CD14-positive monocyte (primary cell): ENCODE measurements at regions not wholly inside any gene's neighbourhood (a gene's known extent, or its start where the extent isn't known, plus 50 kb on each side); places are given as distances from the start of the nearest gene placed in this dataset.

ENCODE experiments used
- DNase-seq, 3 donors: peaks; one replicate each; pipeline ENCODE4 v3.0.0-alpha.2; 2011 to 2022
- H2AFZ ChIP-seq: 2 replicates; pipeline ENCODE4 v1.6.0; 2012; ENCODE audit warnings: mild to moderate bottlenecking, low read depth, low read length, inconsistent platforms; ENCODE audit not compliant: insufficient read depth, poor library complexity, severe bottlenecking
- H3K27ac ChIP-seq, 2 donors: 1 replicate in 1 of 2; 2 replicates in 1 of 2; pipeline ENCODE4 v1.5.1; 2012 to 2013; ENCODE audit warnings: low read length in 2 of 2, control low read depth in 1 of 2, inconsistent platforms in 1 of 2, low read depth in 1 of 2, mild to moderate bottlenecking in 1 of 2
- H3K27me3 ChIP-seq, 2 donors: one replicate each; pipeline versions ENCODE4 v1.6.0 to v1.6.1; 2011 to 2013; ENCODE audit warnings: low read length in 2 of 2; ENCODE audit not compliant: control insufficient read depth in 2 of 2, insufficient read depth in 2 of 2
- H3K36me3 ChIP-seq, 2 donors: replicated peaks in 1 of 2; 1 replicate in 1 of 2; 2 replicates in 1 of 2; pipeline versions ENCODE4 v1.5.1 to v1.6.1; 2012 to 2013; ENCODE audit warnings: low read length in 2 of 2, control low read depth in 1 of 2, inconsistent platforms in 1 of 2, mild to moderate bottlenecking in 1 of 2; ENCODE audit not compliant: insufficient read depth in 2 of 2, control insufficient read depth in 1 of 2
- H3K4me1 ChIP-seq, 2 donors: 1 replicate in 1 of 2; 2 replicates in 1 of 2; pipeline versions ENCODE4 v1.5.1 to v1.6.1; 2012 to 2013; ENCODE audit warnings: low read length in 2 of 2, control low read depth in 1 of 2, inconsistent platforms in 1 of 2, mild to moderate bottlenecking in 1 of 2, moderate library complexity in 1 of 2; ENCODE audit not compliant: insufficient read depth in 2 of 2, control insufficient read depth in 1 of 2
- H3K4me2 ChIP-seq: replicated peaks from 2 replicates; pipeline ENCODE3; 2012; ENCODE audit warnings: low read length, moderate library complexity, mild to moderate bottlenecking; ENCODE audit not compliant: poor library complexity, severe bottlenecking; ENCODE audit errors: extremely low read depth
- H3K4me3 ChIP-seq, 3 experiments: fragments of 200-600 bp in 1 of 3; sonication (generic) in 1 of 3; replicated peaks in 1 of 3; 1 replicate in 2 of 3; 2 replicates in 1 of 3; pipeline ENCODE4 v1.5.1; 2011 to 2013; ENCODE audit warnings: low read length in 3 of 3, mild to moderate bottlenecking in 3 of 3, control low read depth in 2 of 3, low read depth in 2 of 3, inconsistent platforms in 1 of 3, moderate library complexity in 1 of 3
- H3K79me2 ChIP-seq: 2 replicates; pipeline ENCODE4 v1.6.0; 2012; ENCODE audit warnings: mild to moderate bottlenecking, control low read depth, inconsistent platforms, low read length, moderate library complexity; ENCODE audit not compliant: insufficient read depth
- H3K9ac ChIP-seq: 2 replicates; pipeline ENCODE4 v1.6.0; 2017; ENCODE audit warnings: low read length, mild to moderate bottlenecking; ENCODE audit not compliant: insufficient read depth, poor library complexity, severe bottlenecking
- H3K9me3 ChIP-seq, 2 donors: replicated peaks in 1 of 2; 1 replicate in 1 of 2; 2 replicates in 1 of 2; pipeline versions ENCODE4 v1.5.1 to v1.6.1; 2012 to 2013; ENCODE audit warnings: low read length in 2 of 2, control low read depth in 1 of 2; ENCODE audit not compliant: control insufficient read depth in 1 of 2, insufficient read depth in 1 of 2
- H4K20me1 ChIP-seq: 2 replicates; pipeline ENCODE4 v1.6.0; 2012; ENCODE audit warnings: mild to moderate bottlenecking, low read length, control low read depth, moderate library complexity; ENCODE audit not compliant: insufficient read depth
- H3K27ac Mint-ChIP-seq, 7 donors: one replicate each; pipeline ENCODE4 v1.8.0; 2020; ENCODE audit warnings: mild to moderate bottlenecking in 7 of 7, mixed read lengths in 7 of 7, moderate library complexity in 6 of 7, inconsistent platforms in 2 of 7
- H3K27me3 Mint-ChIP-seq, 3 donors: one replicate each; pipeline ENCODE4 v1.8.0; 2021 to 2022; ENCODE audit warnings: low read depth in 3 of 3, mild to moderate bottlenecking in 3 of 3, mixed read lengths in 3 of 3, moderate library complexity in 3 of 3, inconsistent platforms in 1 of 3
- H3K36me3 Mint-ChIP-seq, 2 donors: one replicate each; pipeline ENCODE4 v1.8.0; 2020; ENCODE audit warnings: mixed read lengths in 2 of 2, inconsistent platforms in 1 of 2, mild to moderate bottlenecking in 1 of 2
- H3K4me1 Mint-ChIP-seq: one replicate; pipeline ENCODE4 v1.8.0; 2020; ENCODE audit warnings: mild to moderate bottlenecking, mixed read lengths
- H3K4me3 Mint-ChIP-seq, 2 donors: one replicate each; pipeline ENCODE4 v1.8.0; 2020; ENCODE audit warnings: mild to moderate bottlenecking in 2 of 2, mixed read lengths in 2 of 2, moderate library complexity in 1 of 2
- H3K9me3 Mint-ChIP-seq, 7 donors: one replicate each; pipeline ENCODE4 v1.8.0; 2020 to 2022; ENCODE audit warnings: mixed read lengths in 7 of 7, mild to moderate bottlenecking in 6 of 7, moderate library complexity in 6 of 7, inconsistent platforms in 2 of 7
- WGBS: methylation state at CpG from one replicate; pipeline ENCODE4 v1.1.5; 2013; ENCODE audit warnings: missing lambda C conversion rate; ENCODE audit not compliant: insufficient coverage; 5-methylcytosine and 5-hydroxymethylcytosine counted together
- intact Hi-C, 2 donors: fragments of 100-400 bp; cut with micrococcal nuclease; formaldehyde crosslinking; loops; one replicate each; pipeline versions ENCODE4 v1.15.0 to v1.15.1; 2023
- TF ChIP-seq, protein P1 (sequence below): fragments of 200-600 bp; IDR thresholded peaks from one replicate; pipeline ENCODE4 v1.8.0; 2022; ENCODE audit warnings: antibody characterized with exemption, mild to moderate bottlenecking

DNA sequence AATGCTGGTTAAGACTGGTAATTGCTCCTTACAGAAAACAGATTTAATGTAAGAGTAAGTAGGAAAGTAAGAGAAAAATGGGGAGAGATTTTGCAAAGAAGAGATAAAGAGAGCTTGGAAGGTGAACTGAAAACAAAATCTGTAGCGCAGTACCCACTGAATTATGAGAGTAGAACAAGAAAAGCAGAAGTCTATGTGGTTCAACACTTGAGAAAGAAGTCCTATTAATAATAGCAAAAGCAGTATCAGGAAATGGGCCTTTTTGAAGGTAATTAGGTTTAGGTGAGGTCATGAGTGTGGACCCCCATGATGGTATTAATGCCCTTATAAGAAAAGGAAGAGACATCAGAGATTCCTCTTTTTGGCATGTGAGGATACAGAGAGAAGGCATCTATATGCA, 460.6 kb downstream of the CETN3 start:
- Histone ChIP-seq H2AFZ (no peak overlapping the region), H3K36me3 (no peaks in the 10 kb centered on the region), H3K27me3 (no peaks in the 10 kb centered on the region), H3K9me3 (no peaks in the 10 kb centered on the region), H3K4me1 (no peaks in the 10 kb centered on the region), H3K79me2 (no peaks in the 10 kb centered on the region), H3K9ac (no peak overlapping the region), H3K4me2 (no peak overlapping the region), H3K27ac (no peak overlapping the region), H4K20me1 (no peaks in the 10 kb centered on the region), H3K4me3 (no peak overlapping the region)
- Mint-ChIP-seq H3K4me3 (no peak overlapping the region), H3K4me1 (no peaks in the 10 kb centered on the region), H3K27me3 (peaks cover 0 to 1% (median 1%) of the 10 kb centered on the region in 3 donors), H3K9me3 (peaks cover 0 to 3% (median 0%) of the 10 kb centered on the region in 7 donors), H3K27ac (no peak overlapping the region), H3K36me3 (no peaks in the 10 kb centered on the region)
- WGBS: no CpG with 5 or more reads among the region's 1 CpG
- DNase-seq: no peak
- TF ChIP-seq, protein P1, sequence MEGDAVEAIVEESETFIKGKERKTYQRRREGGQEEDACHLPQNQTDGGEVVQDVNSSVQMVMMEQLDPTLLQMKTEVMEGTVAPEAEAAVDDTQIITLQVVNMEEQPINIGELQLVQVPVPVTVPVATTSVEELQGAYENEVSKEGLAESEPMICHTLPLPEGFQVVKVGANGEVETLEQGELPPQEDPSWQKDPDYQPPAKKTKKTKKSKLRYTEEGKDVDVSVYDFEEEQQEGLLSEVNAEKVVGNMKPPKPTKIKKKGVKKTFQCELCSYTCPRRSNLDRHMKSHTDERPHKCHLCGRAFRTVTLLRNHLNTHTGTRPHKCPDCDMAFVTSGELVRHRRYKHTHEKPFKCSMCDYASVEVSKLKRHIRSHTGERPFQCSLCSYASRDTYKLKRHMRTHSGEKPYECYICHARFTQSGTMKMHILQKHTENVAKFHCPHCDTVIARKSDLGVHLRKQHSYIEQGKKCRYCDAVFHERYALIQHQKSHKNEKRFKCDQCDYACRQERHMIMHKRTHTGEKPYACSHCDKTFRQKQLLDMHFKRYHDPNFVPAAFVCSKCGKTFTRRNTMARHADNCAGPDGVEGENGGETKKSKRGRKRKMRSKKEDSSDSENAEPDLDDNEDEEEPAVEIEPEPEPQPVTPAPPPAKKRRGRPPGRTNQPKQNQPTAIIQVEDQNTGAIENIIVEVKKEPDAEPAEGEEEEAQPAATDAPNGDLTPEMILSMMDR: no peak
- intact Hi-C loops: no loop called here

DNA sequence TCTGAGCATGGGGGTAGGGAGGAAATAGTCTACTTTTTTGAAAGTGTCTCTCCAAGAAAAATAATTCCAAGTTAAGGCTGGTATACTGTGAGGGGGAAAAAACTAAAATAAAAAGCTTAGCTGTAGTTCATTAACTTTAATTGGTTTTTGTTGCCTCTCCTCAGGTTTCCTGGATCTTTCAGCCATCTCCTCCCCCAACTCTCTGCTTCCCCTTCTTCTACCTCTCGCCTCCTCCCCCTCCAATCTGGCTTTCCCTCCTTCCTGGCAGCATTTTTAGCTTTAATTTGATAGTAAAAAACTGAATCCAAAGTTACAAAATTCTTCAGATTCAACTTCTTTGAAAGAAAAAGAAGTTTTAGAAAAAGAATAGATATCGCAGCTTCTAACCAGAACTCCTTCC, 462.6 kb downstream of the CETN3 start:
- H3K27ac Mint-ChIP-seq: no peak overlapping the region
- H3K9me3 Mint-ChIP-seq: peaks cover 0 to 3% (median 0%) of the 10 kb centered on the region in 7 donors
- Histone ChIP-seq H3K9me3 (no peaks in the 10 kb centered on the region), H3K79me2 (no peaks in the 10 kb centered on the region), H4K20me1 (no peaks in the 10 kb centered on the region), H3K27ac (no peak overlapping the region), H3K4me2 (no peak overlapping the region), H3K4me1 (no peaks in the 10 kb centered on the region), H3K9ac (no peak overlapping the region), H3K27me3 (no peaks in the 10 kb centered on the region), H2AFZ (no peak overlapping the region), H3K4me3 (no peak overlapping the region), H3K36me3 (no peaks in the 10 kb centered on the region)
- no peaks in the 10 kb centered on the region for H3K4me1 Mint-ChIP-seq
- H3K4me3 Mint-ChIP-seq: no peak overlapping the region
- TF ChIP-seq, protein P1: no peak
- intact Hi-C loops: no loop called here
- WGBS: 40% methylated on average over 1 of the region's 2 CpGs
- peaks cover 0 to 1% (median 0%) of the 10 kb centered on the region in 3 donors for H3K27me3 Mint-ChIP-seq
- no peaks in the 10 kb centered on the region for H3K36me3 Mint-ChIP-seq
- no peak for DNase-seq
